GM12891 (cell line): ENCODE measurements at regions not wholly inside any gene's neighbourhood (a gene's known extent, or its start where the extent isn't known, plus 50 kb on each side); places are given as distances from the start of the nearest gene placed in this dataset.

Experiments
- POLR2A ChIP-seq: IDR thresholded peaks from 2 replicates; pipeline ENCODE4 v1.6.1; 2011; ENCODE audit warnings: low read depth, low read length, control low read depth
- POLR2AphosphoS5 ChIP-seq: IDR thresholded peaks from 2 replicates; pipeline ENCODE4 v1.6.1; 2011; ENCODE audit warnings: low read depth, low read length, control low read depth
- POU2F2 ChIP-seq: IDR thresholded peaks from 2 replicates; pipeline ENCODE4 v1.6.1; 2011; ENCODE audit warnings: low read depth, mild to moderate bottlenecking, control low read depth, low read length, moderate library complexity
- SPI1 ChIP-seq: IDR thresholded peaks from 2 replicates; pipeline ENCODE4 v1.6.1; 2011; ENCODE audit warnings: low read depth, low read length, control low read depth
- TAF1 ChIP-seq: IDR thresholded peaks from 2 replicates; pipeline ENCODE4 v1.6.1; 2011; ENCODE audit warnings: low read depth, low read length, control low read depth

- TF ChIP-seq POLR2A (no peak), POLR2AphosphoS5 (no peak), TAF1 (no peak), POU2F2 (no peak), SPI1 (no peak)
These were observed 440.4 kb upstream of the ARID1B start for GRCh38 chr6:156336733-156337132.
